IMR-90 (cell line): ENCODE measurements at regions not wholly inside any gene's neighbourhood (a gene's known extent, or its start where the extent isn't known, plus 50 kb on each side); places are given as distances from the start of the nearest gene placed in this dataset.

ENCODE experiments used
- BHLHE40 ChIP-seq: fragments of 150-350 bp; IDR thresholded peaks from 2 replicates; pipeline ENCODE4 v1.6.1; 2016; ENCODE audit warnings: mild to moderate bottlenecking, low read depth, low read length
- CEBPB ChIP-seq: IDR thresholded peaks from 2 replicates; pipeline ENCODE4 v1.6.1; 2012; ENCODE audit warnings: low read depth, low read length, improper control_type of control experiment
- CHD1 ChIP-seq: IDR thresholded peaks from 2 replicates; pipeline ENCODE4 v1.6.1; 2012; ENCODE audit warnings: low read depth, low read length, improper control_type of control experiment
- CTCF ChIP-seq: conservative IDR thresholded peaks from 2 replicates; pipeline ENCODE4 v1.5.1; 2012; ENCODE audit warnings: mild to moderate bottlenecking, low read depth, low read length, improper control_type of control experiment
- MAFK ChIP-seq: IDR thresholded peaks from 2 replicates; pipeline ENCODE4 v1.6.1; 2012; ENCODE audit warnings: low read depth, low read length, improper control_type of control experiment
- MAZ ChIP-seq: IDR thresholded peaks from 2 replicates; pipeline ENCODE4 v1.6.1; 2012; ENCODE audit warnings: low read depth, mild to moderate bottlenecking, low read length, improper control_type of control experiment, moderate library complexity, borderline replicate concordance
- MXI1 ChIP-seq: IDR thresholded peaks from 2 replicates; pipeline ENCODE4 v1.6.1; 2012; ENCODE audit warnings: low read depth, mild to moderate bottlenecking, low read length, moderate library complexity, borderline replicate concordance
- POLR2A ChIP-seq: IDR thresholded peaks from 2 replicates; pipeline ENCODE4 v1.6.1; 2012; ENCODE audit warnings: mild to moderate bottlenecking, low read depth, low read length
- RAD21 ChIP-seq: IDR thresholded peaks from 2 replicates; pipeline ENCODE4 v1.6.1; 2012; ENCODE audit warnings: low read length, improper control_type of control experiment
- RCOR1 ChIP-seq: IDR thresholded peaks from 2 replicates; pipeline ENCODE4 v1.6.1; 2012; ENCODE audit warnings: mild to moderate bottlenecking, low read length, improper control_type of control experiment; ENCODE audit not compliant: insufficient replicate concordance
- SMC3 ChIP-seq: fragments of 150-350 bp; IDR thresholded peaks from 2 replicates; pipeline ENCODE4 v1.6.1; 2016; ENCODE audit warnings: low read depth, mild to moderate bottlenecking, antibody characterized with exemption, low read length, moderate library complexity
- TF ChIP-seq, protein P1 (sequence below): fragments of 150-350 bp; IDR thresholded peaks from 2 replicates; pipeline ENCODE4 v1.6.1; 2017; ENCODE audit warnings: mild to moderate bottlenecking, antibody characterized with exemption, low read length, low read depth
- TF ChIP-seq, protein P2 (sequence below): fragments of 150-350 bp; IDR thresholded peaks from 2 replicates; pipeline ENCODE4 v1.6.1; 2016; ENCODE audit warnings: low read depth, mild to moderate bottlenecking, low read length, moderate library complexity, borderline replicate concordance

GRCh38 chrX:55356609-55357008 is 91.9 kb upstream of the PAGE3 start:
- no peak for TF ChIP-seq MXI1
- TF ChIP-seq BHLHE40: no peak
- no peak for TF ChIP-seq CTCF
- no peak for TF ChIP-seq RAD21
- no peak for TF ChIP-seq POLR2A
- TF ChIP-seq CEBPB: no peak
- TF ChIP-seq CHD1: no peak
- TF ChIP-seq SMC3: no peak
- TF ChIP-seq MAFK: no peak
- TF ChIP-seq, protein P1, sequence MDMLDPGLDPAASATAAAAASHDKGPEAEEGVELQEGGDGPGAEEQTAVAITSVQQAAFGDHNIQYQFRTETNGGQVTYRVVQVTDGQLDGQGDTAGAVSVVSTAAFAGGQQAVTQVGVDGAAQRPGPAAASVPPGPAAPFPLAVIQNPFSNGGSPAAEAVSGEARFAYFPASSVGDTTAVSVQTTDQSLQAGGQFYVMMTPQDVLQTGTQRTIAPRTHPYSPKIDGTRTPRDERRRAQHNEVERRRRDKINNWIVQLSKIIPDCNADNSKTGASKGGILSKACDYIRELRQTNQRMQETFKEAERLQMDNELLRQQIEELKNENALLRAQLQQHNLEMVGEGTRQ: no peak
- TF ChIP-seq MAZ: no peak
- no peak for TF ChIP-seq RCOR1
- TF ChIP-seq, protein P2, sequence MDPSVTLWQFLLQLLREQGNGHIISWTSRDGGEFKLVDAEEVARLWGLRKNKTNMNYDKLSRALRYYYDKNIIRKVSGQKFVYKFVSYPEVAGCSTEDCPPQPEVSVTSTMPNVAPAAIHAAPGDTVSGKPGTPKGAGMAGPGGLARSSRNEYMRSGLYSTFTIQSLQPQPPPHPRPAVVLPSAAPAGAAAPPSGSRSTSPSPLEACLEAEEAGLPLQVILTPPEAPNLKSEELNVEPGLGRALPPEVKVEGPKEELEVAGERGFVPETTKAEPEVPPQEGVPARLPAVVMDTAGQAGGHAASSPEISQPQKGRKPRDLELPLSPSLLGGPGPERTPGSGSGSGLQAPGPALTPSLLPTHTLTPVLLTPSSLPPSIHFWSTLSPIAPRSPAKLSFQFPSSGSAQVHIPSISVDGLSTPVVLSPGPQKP: no peak
